ENCODE measurements at regions not wholly inside any gene's neighbourhood (a gene's known extent, or its start where the extent isn't known, plus 50 kb on each side); places are given as distances from the start of the nearest gene placed in this dataset.

- no peak overlapping the region for H2AFZ ChIP-seq (ENCODE audit: low read depth, low read length, poor library complexity, severe bottlenecking)
- no peak overlapping the region for H3K9ac ChIP-seq (ENCODE audit: low read length)
- DNase-seq (ENCODE audit: low read depth, low spot score) = no peak
- CTCF ChIA-PET = no interaction called here
- POLR2A ChIA-PET = no interaction called here
- H4K20me1 ChIP-seq (ENCODE audit: insufficient read depth) = no peaks in the 10 kb centered on the region
- H3K9me3 ChIP-seq (ENCODE audit: control insufficient read depth in 1 of 2, insufficient read depth in 1 of 2, low read depth in 1 of 2, low read length in 2 of 2) = no peaks in the 10 kb centered on the region
- no peak for TF ChIP-seq MAX (IDR thresholded peaks at IDR 0.05)
- no peak for TF ChIP-seq POLR2A (IDR thresholded peaks at IDR 0.05; ENCODE audit: borderline replicate concordance, extremely low read depth, insufficient read depth, insufficient read length)
- no peak for TF ChIP-seq ZBTB33 (IDR thresholded peaks at IDR 0.05; ENCODE audit: extremely low read depth, insufficient replicate concordance, low read length)
- no peak for TF ChIP-seq SRF (IDR thresholded peaks at IDR 0.05; ENCODE audit: low read depth)
- TF ChIP-seq EZH2phosphoT487 (IDR thresholded peaks at IDR 0.05; ENCODE audit: borderline replicate concordance) = no peak
- TF ChIP-seq SP1 (IDR thresholded peaks at IDR 0.05; ENCODE audit: low read depth) = no peak
- TF ChIP-seq CEBPB (IDR thresholded peaks at IDR 0.05; ENCODE audit: low read depth) = no peak
- no peak for TF ChIP-seq JUND (IDR thresholded peaks at IDR 0.05)
- no peak for TF ChIP-seq POLR2AphosphoS5 (IDR thresholded peaks at IDR 0.05; ENCODE audit: low read depth, low read length)
- TF ChIP-seq ZNF274 (IDR thresholded peaks at IDR 0.05; ENCODE audit: low read depth, low read length) = no peak
- no peak for TF ChIP-seq ATF3 (IDR thresholded peaks at IDR 0.05)
- no peak for TF ChIP-seq ZFX (IDR thresholded peaks at IDR 0.05)
- no peak for TF ChIP-seq FOSL1 (IDR thresholded peaks at IDR 0.05; ENCODE audit: low read depth)
- TF ChIP-seq ELF1 (IDR thresholded peaks at IDR 0.05; ENCODE audit: borderline replicate concordance, low read depth) = no peak
- no peak for TF ChIP-seq EZH2 (IDR thresholded peaks at IDR 0.05)
- no peak for TF ChIP-seq RAD21 (IDR thresholded peaks at IDR 0.05; ENCODE audit: low read depth)
- BruUV-seq (replicated peaks) = no TSS peak
- RAD21 ChIA-PET (ENCODE audit: low non-redundant PET in 1 of 2, low total read pairs in 2 of 2, uncharacterized antibody in 2 of 2, unreplicated experiment in 2 of 2) = no interaction called here
- H3K27ac ChIP-seq (ENCODE audit: low read depth, low read length) = no peak overlapping the region
- H3K4me1 ChIP-seq (ENCODE audit: control insufficient read depth in 1 of 2, insufficient read depth in 2 of 2, low read length in 2 of 2) = no peaks in the 10 kb centered on the region
- H3K9me2 ChIP-seq (ENCODE audit: insufficient read depth) = no peaks in the 10 kb centered on the region
- no peaks in the 10 kb centered on the region for H3K36me3 ChIP-seq (ENCODE audit: control insufficient read depth in 1 of 2, insufficient read depth in 2 of 2, low read length in 2 of 2)
- intact Hi-C loops (cut with micrococcal nuclease) = no loop called here
- H3K4me2 ChIP-seq (ENCODE audit: low read length) = no peak overlapping the region
- no peak overlapping the region for H3K4me3 ChIP-seq (replicated peaks in 1 of 2; ENCODE audit: low read depth in 1 of 2, low read length in 2 of 2)
- no peaks in the 10 kb centered on the region for H3K27me3 ChIP-seq (ENCODE audit: insufficient read depth, low read length)
- ATAC-seq = no peak
- no peaks in the 10 kb centered on the region for H3K79me2 ChIP-seq (ENCODE audit: insufficient read depth, low read length)
These were observed 56.3 kb upstream of the ELL2 start for GRCh38 chr5:96017951-96018350.

All from HCT116 (cell line).